ENCODE measurements at regions not wholly inside any gene's neighbourhood (a gene's known extent, or its start where the extent isn't known, plus 50 kb on each side); places are given as distances from the start of the nearest gene placed in this dataset.
A peak's percentile ranks its signal among the peaks of the same experiment; 100 is the strongest.

- DNase-seq (ENCODE audit: low spot score, unreplicated experiment), result no peak
- H3K27ac Mint-ChIP-seq, result no peak overlapping the region
- no peaks in the 10 kb centered on the region for H3K36me3 Mint-ChIP-seq (ENCODE audit: insufficient read depth)
- no peak for TF ChIP-seq CTCF (IDR thresholded peaks at IDR 0.05; ENCODE audit: unreplicated experiment)
- peaks cover 32% of the 10 kb centered on the region for H3K4me1 Mint-ChIP-seq (ENCODE audit: low read depth)
- H3K4me3 Mint-ChIP-seq (ENCODE audit: low read depth), result no peak overlapping the region
- H3K9me3 Mint-ChIP-seq (ENCODE audit: low read depth), result no peaks in the 10 kb centered on the region
- H3K27me3 Mint-ChIP-seq, result no peaks in the 10 kb centered on the region
Measured at GRCh38 chr1:237962985-237963384, 72.3 kb upstream of the ZP4 start.

DNA sequence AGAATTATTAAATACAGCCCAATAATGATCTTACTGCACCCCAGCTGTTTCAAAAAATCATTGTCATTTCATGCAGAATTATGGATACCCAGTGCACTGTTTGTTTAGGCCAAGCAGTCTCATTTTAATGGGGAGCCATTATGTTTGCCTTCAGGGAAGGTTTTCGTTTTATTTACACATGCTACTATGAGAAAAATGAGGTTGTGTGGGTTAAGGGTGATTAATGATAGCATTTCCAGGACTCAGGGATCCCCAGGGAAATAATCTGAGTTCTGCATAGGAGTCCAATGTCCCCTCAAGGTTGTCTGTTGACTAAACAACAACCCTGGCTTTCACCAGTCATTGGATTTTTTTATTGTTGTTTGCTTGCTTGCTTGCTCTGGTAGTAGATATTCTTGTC, 71.0 kb upstream of the ZP4 start:
- Mint-ChIP-seq H3K27ac (no peak overlapping the region), H3K27me3 (no peaks in the 10 kb centered on the region), H3K36me3 (ENCODE audit: insufficient read depth) (no peaks in the 10 kb centered on the region), H3K4me3 (ENCODE audit: low read depth) (no peak overlapping the region), H3K4me1 (ENCODE audit: low read depth) (peaks cover 34% of the 10 kb centered on the region), H3K9me3 (ENCODE audit: low read depth) (no peaks in the 10 kb centered on the region)
- DNase-seq (ENCODE audit: low spot score, unreplicated experiment), result no peak
- no peak for TF ChIP-seq CTCF (IDR thresholded peaks at IDR 0.05; ENCODE audit: unreplicated experiment)

DNA sequence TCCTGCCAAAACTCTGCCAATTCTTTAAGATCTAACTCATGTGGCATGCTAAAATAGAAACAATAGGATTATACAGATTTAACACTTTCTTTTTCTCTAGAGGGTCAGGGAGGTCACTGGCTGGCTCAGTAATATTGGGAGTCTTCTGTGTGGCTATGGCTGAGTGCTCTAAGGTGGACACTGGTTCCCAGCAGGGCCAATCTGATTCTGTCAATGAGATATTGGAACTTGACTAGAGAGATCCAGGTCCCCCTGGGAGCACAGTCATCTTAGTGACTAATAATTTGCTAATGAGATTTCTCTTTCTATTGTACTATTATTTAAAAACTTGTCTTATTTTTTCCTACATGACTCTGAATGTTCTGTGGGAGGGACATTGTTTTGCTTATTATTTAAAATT, 69.1 kb upstream of the ZP4 start:
- TF ChIP-seq CTCF (IDR thresholded peaks at IDR 0.05; ENCODE audit: unreplicated experiment), result no peak
- Mint-ChIP-seq H3K9me3 (ENCODE audit: low read depth) (no peaks in the 10 kb centered on the region), H3K4me1 (ENCODE audit: low read depth) (peaks cover 34% of the 10 kb centered on the region), H3K36me3 (ENCODE audit: insufficient read depth) (no peaks in the 10 kb centered on the region), H3K27me3 (no peaks in the 10 kb centered on the region), H3K4me3 (ENCODE audit: low read depth) (no peak overlapping the region), H3K27ac (no peak overlapping the region)
- DNase-seq (ENCODE audit: low spot score, unreplicated experiment), result no peak

GRCh38 chr1:237953238-237953637, 62.5 kb upstream of the ZP4 start:
- Mint-ChIP-seq H3K36me3 (ENCODE audit: insufficient read depth) (no peaks in the 10 kb centered on the region), H3K4me3 (ENCODE audit: low read depth) (no peak overlapping the region), H3K27me3 (no peaks in the 10 kb centered on the region), H3K4me1 (ENCODE audit: low read depth) (peaks cover 1% of the 10 kb centered on the region), H3K27ac (peak overlapping the region; percentile 19), H3K9me3 (ENCODE audit: low read depth) (no peaks in the 10 kb centered on the region)
- peak; percentile 20 for TF ChIP-seq CTCF (IDR thresholded peaks at IDR 0.05; ENCODE audit: unreplicated experiment)
- no peak for DNase-seq (ENCODE audit: low spot score, unreplicated experiment)

Data from progenitor cell of endocrine pancreas (in vitro differentiated cells).